ENCODE measurements at regions not wholly inside any gene's neighbourhood (a gene's known extent, or its start where the extent isn't known, plus 50 kb on each side); places are given as distances from the start of the nearest gene placed in this dataset.

DNA sequence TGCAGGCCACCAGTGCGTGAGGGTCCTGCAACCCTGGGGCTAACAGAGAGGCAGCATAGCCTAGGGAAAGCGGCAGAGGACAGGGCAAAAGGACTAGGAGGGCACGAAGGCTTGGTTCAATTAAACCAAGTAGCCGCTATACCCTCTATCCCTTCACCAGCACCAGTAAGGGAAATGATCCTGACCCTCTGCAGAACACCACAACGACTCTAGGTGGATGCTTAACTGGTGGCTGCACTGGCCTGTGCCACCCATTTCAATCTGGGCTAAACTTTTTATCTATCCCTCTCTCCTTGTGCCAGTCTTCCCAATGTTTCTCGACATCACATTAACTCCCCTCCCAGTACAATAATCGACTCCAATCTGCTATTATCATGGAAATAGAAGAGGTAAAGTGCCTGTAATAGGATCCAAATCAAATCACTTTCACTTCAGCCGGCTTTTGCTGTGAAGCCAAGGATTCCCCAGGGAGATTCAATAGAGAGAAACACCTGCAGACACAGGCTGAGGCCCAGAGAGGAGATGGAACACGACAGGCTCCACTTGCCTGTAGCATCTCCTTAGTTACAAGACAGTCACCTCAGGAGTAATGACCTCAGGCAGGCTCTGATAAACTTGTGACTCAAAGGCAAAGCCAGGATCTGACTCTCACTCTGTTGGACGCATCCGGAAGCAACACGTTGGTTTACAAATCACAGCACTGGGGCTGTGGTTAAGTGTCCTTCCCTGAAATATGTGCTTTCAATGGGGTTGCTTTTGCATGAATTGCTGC lies 791.6 kb upstream of the ARRDC4 start:
- no peak for TF ChIP-seq POLR2A (IDR thresholded peaks at IDR 0.05)
- TF ChIP-seq, protein P1, sequence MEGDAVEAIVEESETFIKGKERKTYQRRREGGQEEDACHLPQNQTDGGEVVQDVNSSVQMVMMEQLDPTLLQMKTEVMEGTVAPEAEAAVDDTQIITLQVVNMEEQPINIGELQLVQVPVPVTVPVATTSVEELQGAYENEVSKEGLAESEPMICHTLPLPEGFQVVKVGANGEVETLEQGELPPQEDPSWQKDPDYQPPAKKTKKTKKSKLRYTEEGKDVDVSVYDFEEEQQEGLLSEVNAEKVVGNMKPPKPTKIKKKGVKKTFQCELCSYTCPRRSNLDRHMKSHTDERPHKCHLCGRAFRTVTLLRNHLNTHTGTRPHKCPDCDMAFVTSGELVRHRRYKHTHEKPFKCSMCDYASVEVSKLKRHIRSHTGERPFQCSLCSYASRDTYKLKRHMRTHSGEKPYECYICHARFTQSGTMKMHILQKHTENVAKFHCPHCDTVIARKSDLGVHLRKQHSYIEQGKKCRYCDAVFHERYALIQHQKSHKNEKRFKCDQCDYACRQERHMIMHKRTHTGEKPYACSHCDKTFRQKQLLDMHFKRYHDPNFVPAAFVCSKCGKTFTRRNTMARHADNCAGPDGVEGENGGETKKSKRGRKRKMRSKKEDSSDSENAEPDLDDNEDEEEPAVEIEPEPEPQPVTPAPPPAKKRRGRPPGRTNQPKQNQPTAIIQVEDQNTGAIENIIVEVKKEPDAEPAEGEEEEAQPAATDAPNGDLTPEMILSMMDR (IDR thresholded peaks at IDR 0.05): no peak

Measured in thyroid gland (tissue), 4 donors.